H9 (cell line): ENCODE measurements at regions not wholly inside any gene's neighbourhood (a gene's known extent, or its start where the extent isn't known, plus 50 kb on each side); places are given as distances from the start of the nearest gene placed in this dataset.

ENCODE experiments used
- DNase-seq: peaks from one replicate; pipeline ENCODE4 v3.0.0-alpha.2; 2017
- H2AFZ ChIP-seq: one replicate; pipeline ENCODE4 v1.6.1; 2013; ENCODE audit warnings: mild to moderate bottlenecking, low read length, control low read depth, moderate library complexity
- H2AK5ac ChIP-seq: 2 replicates; pipeline ENCODE4 v1.6.1; 2013; ENCODE audit warnings: low read length, control low read depth, mixed read lengths; ENCODE audit not compliant: insufficient read length
- H2BK120ac ChIP-seq: one replicate; pipeline ENCODE4 v1.6.1; 2013; ENCODE audit warnings: low read depth, mild to moderate bottlenecking, low read length, control low read depth, inconsistent platforms; ENCODE audit not compliant: poor library complexity, severe bottlenecking
- H2BK12ac ChIP-seq: 2 replicates; pipeline ENCODE4 v1.6.1; 2013; ENCODE audit warnings: low read length, control low read depth, mixed read lengths, low read depth; ENCODE audit not compliant: insufficient read length
- H2BK15ac ChIP-seq: 2 replicates; pipeline ENCODE4 v1.6.1; 2013; ENCODE audit warnings: low read depth, low read length, control low read depth
- H2BK20ac ChIP-seq: one replicate; pipeline ENCODE4 v1.6.1; 2013; ENCODE audit warnings: low read depth, mild to moderate bottlenecking, low read length, control low read depth, inconsistent platforms; ENCODE audit not compliant: poor library complexity, severe bottlenecking
- H2BK5ac ChIP-seq: 2 replicates; pipeline ENCODE4 v1.6.1; 2013; ENCODE audit warnings: low read length, control low read depth, mixed read lengths; ENCODE audit not compliant: insufficient read length
- H3K14ac ChIP-seq: 2 replicates; pipeline ENCODE4 v1.6.1; 2013; ENCODE audit warnings: low read length, control low read depth; ENCODE audit not compliant: insufficient read depth
- H3K18ac ChIP-seq: 2 replicates; pipeline ENCODE4 v1.6.1; 2013; ENCODE audit warnings: low read depth, mild to moderate bottlenecking, mixed read lengths, low read length, control low read depth; ENCODE audit not compliant: insufficient read length
- H3K23ac ChIP-seq: 2 replicates; pipeline ENCODE4 v1.6.1; 2013; ENCODE audit warnings: low read length, control low read depth, mixed read lengths, low read depth; ENCODE audit not compliant: insufficient read length
- H3K23me2 ChIP-seq: 2 replicates; pipeline ENCODE4 v1.6.1; 2013; ENCODE audit warnings: low read depth, mild to moderate bottlenecking, mixed read lengths, low read length, control low read depth; ENCODE audit not compliant: insufficient read length, poor library complexity, severe bottlenecking
- H3K27ac ChIP-seq: 2 replicates; pipeline ENCODE4 v1.5.1; 2013; ENCODE audit warnings: low read length, control low read depth, mixed read lengths, low read depth; ENCODE audit not compliant: insufficient read length
- H3K27me3 ChIP-seq: 2 replicates; pipeline ENCODE4 v1.6.1; 2013; ENCODE audit warnings: low read length, control low read depth, inconsistent platforms; ENCODE audit not compliant: insufficient read depth
- H3K4ac ChIP-seq: 2 replicates; pipeline ENCODE4 v1.6.1; 2013; ENCODE audit warnings: low read depth, mild to moderate bottlenecking, control low read depth, inconsistent platforms, low read length, moderate library complexity
- H3K4me1 ChIP-seq: 2 replicates; pipeline ENCODE4 v1.6.1; 2013; ENCODE audit warnings: low read length, control low read depth, inconsistent platforms; ENCODE audit not compliant: insufficient read depth
- H3K4me2 ChIP-seq: 2 replicates; pipeline ENCODE4 v1.6.1; 2013; ENCODE audit warnings: low read length, control low read depth, mixed read lengths; ENCODE audit not compliant: insufficient read length, insufficient read depth
- H3K56ac ChIP-seq: 2 replicates; pipeline ENCODE4 v1.6.1; 2013; ENCODE audit warnings: low read depth, mild to moderate bottlenecking, mixed read lengths, low read length, control low read depth; ENCODE audit not compliant: insufficient read length
- H3K79me1 ChIP-seq: 2 replicates; pipeline ENCODE4 v1.6.1; 2013; ENCODE audit warnings: low read depth, mild to moderate bottlenecking, moderate library complexity, low read length, control low read depth, inconsistent platforms; ENCODE audit not compliant: insufficient read depth, poor library complexity, severe bottlenecking
- H3K79me2 ChIP-seq: 2 replicates; pipeline ENCODE4 v1.6.1; 2013; ENCODE audit warnings: low read length, control low read depth, inconsistent platforms; ENCODE audit not compliant: insufficient read depth
- H3K9ac ChIP-seq: 2 replicates; pipeline ENCODE4 v1.6.1; 2013; ENCODE audit warnings: low read length, control low read depth, mixed read lengths; ENCODE audit not compliant: insufficient read length; ENCODE audit errors: extremely low read depth
- H3K9me3 ChIP-seq: one replicate; pipeline ENCODE4 v1.6.1; 2013; ENCODE audit warnings: low read depth, low read length, inconsistent platforms; ENCODE audit not compliant: control insufficient read depth
- H3T11ph ChIP-seq: one replicate; pipeline ENCODE4 v1.6.1; 2013; ENCODE audit warnings: mild to moderate bottlenecking, low read length, control low read depth, inconsistent platforms
- H4K20me1 ChIP-seq: one replicate; pipeline ENCODE4 v1.6.1; 2013; ENCODE audit not compliant: control insufficient read depth, insufficient read length, insufficient read depth
- H4K5ac ChIP-seq: 2 replicates; pipeline ENCODE4 v1.6.1; 2013; ENCODE audit warnings: low read depth, mild to moderate bottlenecking, mixed read lengths, low read length, control low read depth; ENCODE audit not compliant: insufficient read length
- H4K8ac ChIP-seq: replicated peaks from 2 replicates; pipeline ENCODE4 v1.6.1; 2013; ENCODE audit warnings: low read length, control low read depth, mixed read lengths, low read depth; ENCODE audit not compliant: insufficient read length
- H4K91ac ChIP-seq: 2 replicates; pipeline ENCODE4 v1.6.1; 2013; ENCODE audit warnings: low read depth, mild to moderate bottlenecking, moderate library complexity, mixed read lengths, low read length, control low read depth; ENCODE audit not compliant: insufficient read length
- H3K27ac Mint-ChIP-seq, 3 experiments: 2 replicates in 2 of 3; 3 replicates in 1 of 3; pipeline ENCODE4 v1.8.0; 2020 to 2021; ENCODE audit warnings: mixed read lengths in 3 of 3, mild to moderate bottlenecking in 1 of 3, moderate library complexity in 1 of 3
- H3K27me3 Mint-ChIP-seq: 2 replicates; pipeline ENCODE4 v1.8.0; 2021; ENCODE audit warnings: low read depth, mild to moderate bottlenecking, moderate library complexity, mixed read lengths
- H3K36me3 Mint-ChIP-seq, 3 experiments: 2 replicates in 2 of 3; 3 replicates in 1 of 3; pipeline ENCODE4 v1.8.0; 2020 to 2021; ENCODE audit warnings: low read depth in 3 of 3, mixed read lengths in 3 of 3; ENCODE audit not compliant: insufficient read depth in 1 of 3
- H3K4me1 Mint-ChIP-seq, 2 experiments: 2 replicates each; pipeline ENCODE4 v1.8.0; 2020; ENCODE audit warnings: mixed read lengths in 2 of 2
- H3K4me3 Mint-ChIP-seq, 2 experiments: 2 replicates in 1 of 2; 3 replicates in 1 of 2; pipeline ENCODE4 v1.8.0; 2020 to 2021; ENCODE audit warnings: mild to moderate bottlenecking in 2 of 2, mixed read lengths in 2 of 2, moderate library complexity in 1 of 2
- H3K9me3 Mint-ChIP-seq, 2 experiments: 2 replicates in 1 of 2; 3 replicates in 1 of 2; pipeline ENCODE4 v1.8.0; 2020; ENCODE audit warnings: mild to moderate bottlenecking in 2 of 2, mixed read lengths in 2 of 2, moderate library complexity in 1 of 2
- CTCF ChIP-seq: fragments of 200-600 bp; sonication (generic); conservative IDR thresholded peaks from 3 replicates; pipeline ENCODE4 v1.8.0; 2021; ENCODE audit warnings: antibody characterized with exemption, mild to moderate bottlenecking
- WGBS: extraction: QIAGEN DNeasy Blood & Tissue Kit; methylation state at CpG from one replicate; pipeline ENCODE4 v1.1.7; 2013; ENCODE audit warnings: missing lambda C conversion rate, low lambda C conversion rate, mixed read lengths; ENCODE audit not compliant: insufficient read length; ENCODE audit errors: extremely low coverage; 5-methylcytosine and 5-hydroxymethylcytosine counted together

GRCh38 chr3:70806556-70806955 is 494.1 kb upstream of the MDFIC2 start:
- H2BK15ac ChIP-seq = no peak overlapping the region
- no peaks in the 10 kb centered on the region for H3K4me1 Mint-ChIP-seq

More at GRCh38 chr3:70806556-70806955, 494.1 kb upstream of the MDFIC2 start:
- Histone ChIP-seq H3K14ac (no peak overlapping the region), H4K5ac (no peak overlapping the region), H2BK12ac (no peak overlapping the region), H4K20me1 (no peaks in the 10 kb centered on the region), H3K4me1 (no peaks in the 10 kb centered on the region), H4K91ac (no peak overlapping the region), H2BK120ac (no peak overlapping the region), H2BK5ac (no peak overlapping the region), H3K79me2 (no peaks in the 10 kb centered on the region), H3K27ac (no peak overlapping the region), H3K9me3 (no peaks in the 10 kb centered on the region), H3K23me2 (no peaks in the 10 kb centered on the region), H4K8ac (no peak overlapping the region), H3K27me3 (no peaks in the 10 kb centered on the region), H2AK5ac (no peak overlapping the region), H3K4me2 (no peak overlapping the region), H3K56ac (no peak overlapping the region), H3T11ph (no peak overlapping the region), H3K23ac (no peak overlapping the region), H3K18ac (no peak overlapping the region), H3K4ac (no peak overlapping the region), H3K9ac (no peak overlapping the region), H3K79me1 (no peaks in the 10 kb centered on the region), H2BK20ac (peak overlapping the region; percentile 33), H2AFZ (no peak overlapping the region)
- H3K4me3 Mint-ChIP-seq = no peak overlapping the region
- peak overlapping the region in 1 of 3 experiments; percentile 41; a peak in 2 of 7 replicates for H3K27ac Mint-ChIP-seq
- TF ChIP-seq CTCF = no peak
- no peaks in the 10 kb centered on the region; a peak in 1 of 7 replicates for H3K36me3 Mint-ChIP-seq
- WGBS = no CpG with 5 or more reads among the region's 7 CpGs
- no peaks in the 10 kb centered on the region for H3K9me3 Mint-ChIP-seq
- H3K27me3 Mint-ChIP-seq = no peaks in the 10 kb centered on the region
- no peak for DNase-seq
